Vagina (tissue), 2 donors: ENCODE measurements at regions not wholly inside any gene's neighbourhood (a gene's known extent, or its start where the extent isn't known, plus 50 kb on each side); places are given as distances from the start of the nearest gene placed in this dataset.

Experiments used
- DNase-seq, 2 donors: peaks; one replicate each; pipeline ENCODE4 v3.0.0-alpha.2; 2017; ENCODE audit errors: extremely low spot score in 2 of 2
- H3K27ac ChIP-seq: fragments of 200-600 bp; sonication (generic); one replicate; pipeline ENCODE4 v1.5.1; 2019
- H3K27me3 ChIP-seq: fragments of 200-600 bp; sonication (generic); one replicate; pipeline ENCODE4 v1.5.1; 2019
- H3K36me3 ChIP-seq, 2 donors: fragments of 200-600 bp; sonication (generic); one replicate each; pipeline ENCODE4 v1.5.1; 2017 to 2019
- H3K4me1 ChIP-seq: fragments of 200-600 bp; sonication (generic); one replicate; pipeline ENCODE4 v1.5.1; 2019
- H3K4me3 ChIP-seq, 2 donors: fragments of 200-600 bp; sonication (generic); 1 replicate in 1 of 2; 2 replicates in 1 of 2; pipeline ENCODE4 v1.5.1; 2016 to 2019
- H3K9me3 ChIP-seq: fragments of 200-600 bp; sonication (generic); one replicate; pipeline ENCODE4 v1.5.1; 2019
- CTCF ChIP-seq, 3 experiments: fragments of 450-650 bp in 2 of 3; fragments of 200-600 bp in 1 of 3; sonication (generic) in 1 of 3; IDR thresholded peaks; one replicate each; pipeline ENCODE4 v1.5.1; 2017 to 2019; ENCODE audit warnings: antibody characterized with exemption in 3 of 3, mild to moderate bottlenecking in 2 of 3, moderate library complexity in 2 of 3
- POLR2A ChIP-seq, 2 donors: fragments of 450-650 bp; IDR thresholded peaks; one replicate each; pipeline ENCODE4 v1.6.1; 2017; ENCODE audit warnings: antibody characterized with exemption in 2 of 2, mild to moderate bottlenecking in 2 of 2, moderate library complexity in 2 of 2
- POLR2AphosphoS5 ChIP-seq, 2 donors: sonication (generic); formaldehyde crosslinking; IDR thresholded peaks; one replicate each; pipeline ENCODE4 v1.9.0; 2017; ENCODE audit warnings: antibody characterized with exemption in 2 of 2, mild to moderate bottlenecking in 2 of 2, low read depth in 1 of 2; ENCODE audit not compliant: insufficient read depth in 1 of 2
- intact Hi-C: fragments of 100-400 bp; cut with DNase I; formaldehyde crosslinking; loops from one replicate; pipeline ENCODE4 v1.15.1; 2023

DNA sequence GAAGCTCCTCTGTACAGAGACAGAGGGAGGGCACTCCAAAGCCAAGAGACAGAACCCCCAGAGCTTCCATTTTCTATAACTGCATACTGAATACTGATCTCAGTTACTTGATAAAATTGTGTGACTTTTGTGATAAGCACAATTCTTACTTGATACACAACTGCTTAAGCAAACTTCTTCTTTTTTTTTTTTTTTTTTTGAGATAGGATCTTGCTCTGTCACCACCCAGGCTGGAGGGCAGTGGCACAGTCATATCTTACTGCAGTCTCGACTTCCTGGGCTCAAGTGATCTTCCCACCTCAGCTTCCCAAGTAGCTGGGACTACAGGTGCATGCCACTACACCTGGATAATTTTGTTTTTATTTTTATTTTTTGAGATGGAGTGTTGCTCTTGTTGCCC, 252.1 kb upstream of the ZNF608 start:
- no peaks in the 10 kb centered on the region for H3K9me3 ChIP-seq
- intact Hi-C loops, result no loop called here
- no peaks in the 10 kb centered on the region for H3K4me1 ChIP-seq
- no peak for DNase-seq
- no peaks in the 10 kb centered on the region for H3K36me3 ChIP-seq
- no peak for TF ChIP-seq POLR2A (IDR thresholded peaks at IDR 0.05)
- TF ChIP-seq CTCF (IDR thresholded peaks at IDR 0.05), result no peak
- no peak for TF ChIP-seq POLR2AphosphoS5 (IDR thresholded peaks at IDR 0.05; ENCODE audit: insufficient read depth in 1 of 2, low read depth in 1 of 2)
- H3K4me3 ChIP-seq, result no peak overlapping the region
- H3K27ac ChIP-seq, result no peak overlapping the region
- no peaks in the 10 kb centered on the region for H3K27me3 ChIP-seq

GRCh38 chr5:125002727-125003598, 256.5 kb upstream of the ZNF608 start:
- no peak overlapping the region for H3K4me3 ChIP-seq
- no peak for DNase-seq
- intact Hi-C loops, result no loop called here
- no peaks in the 10 kb centered on the region for H3K27me3 ChIP-seq
- H3K27ac ChIP-seq, result no peak overlapping the region
- no peaks in the 10 kb centered on the region for H3K4me1 ChIP-seq
- TF ChIP-seq POLR2AphosphoS5 (IDR thresholded peaks at IDR 0.05; ENCODE audit: insufficient read depth in 1 of 2, low read depth in 1 of 2) (no peak), POLR2A (IDR thresholded peaks at IDR 0.05) (no peak), CTCF (IDR thresholded peaks at IDR 0.05) (no peak)
- no peaks in the 10 kb centered on the region for H3K36me3 ChIP-seq
- H3K9me3 ChIP-seq, result no peaks in the 10 kb centered on the region

DNA sequence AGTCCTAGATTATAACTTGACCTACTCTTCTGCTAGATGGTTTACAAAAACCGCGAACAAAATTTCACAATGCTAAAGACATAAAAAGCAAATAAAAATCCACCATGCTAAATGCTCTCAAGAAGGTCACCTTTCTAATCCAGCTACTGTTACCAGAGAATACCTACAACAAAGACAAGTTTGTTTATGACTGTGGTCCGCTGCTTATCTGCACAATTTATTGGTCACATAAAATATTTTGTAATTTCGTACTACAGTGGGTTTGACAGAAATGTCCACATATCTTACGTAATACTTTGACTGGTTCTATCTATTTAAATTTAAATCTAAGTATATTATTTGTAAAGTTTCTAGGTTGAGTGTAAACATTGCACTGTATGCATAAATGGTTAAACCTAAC, 257.6 kb upstream of the ZNF608 start:
- no peaks in the 10 kb centered on the region for H3K4me1 ChIP-seq
- no peak for TF ChIP-seq POLR2A (IDR thresholded peaks at IDR 0.05)
- TF ChIP-seq CTCF (IDR thresholded peaks at IDR 0.05), result no peak
- TF ChIP-seq POLR2AphosphoS5 (IDR thresholded peaks at IDR 0.05; ENCODE audit: insufficient read depth in 1 of 2, low read depth in 1 of 2), result no peak
- H3K27ac ChIP-seq, result no peak overlapping the region
- no peaks in the 10 kb centered on the region for H3K27me3 ChIP-seq
- H3K4me3 ChIP-seq, result no peak overlapping the region
- no peaks in the 10 kb centered on the region for H3K36me3 ChIP-seq
- no peak for DNase-seq
- intact Hi-C loops, result no loop called here
- no peaks in the 10 kb centered on the region for H3K9me3 ChIP-seq

DNA sequence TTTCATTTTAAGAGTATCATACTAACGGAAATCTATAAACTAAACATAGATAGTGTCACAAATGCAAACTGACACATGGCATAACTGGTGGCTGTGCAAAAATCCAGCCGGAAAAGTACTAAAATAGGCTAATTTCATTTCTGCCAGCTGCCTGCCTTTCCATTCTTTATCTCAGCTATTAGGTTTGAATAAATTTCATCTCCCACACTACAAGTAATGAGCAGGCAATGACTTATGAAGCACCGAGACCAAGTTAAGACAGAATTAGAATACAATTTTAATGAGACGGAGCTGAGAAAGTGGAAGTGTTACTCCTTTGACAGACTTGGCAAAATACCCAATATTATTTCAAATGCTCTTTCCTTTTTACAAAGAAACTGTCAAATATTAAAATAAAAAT, 258.8 kb upstream of the ZNF608 start:
- no peaks in the 10 kb centered on the region for H3K9me3 ChIP-seq

More for the DNA sequence above, 258.8 kb upstream of the ZNF608 start:
- no peak for DNase-seq
- H3K27me3 ChIP-seq, result no peaks in the 10 kb centered on the region
- intact Hi-C loops, result no loop called here
- no peaks in the 10 kb centered on the region for H3K4me1 ChIP-seq
- H3K27ac ChIP-seq, result no peak overlapping the region
- no peaks in the 10 kb centered on the region for H3K36me3 ChIP-seq
- H3K4me3 ChIP-seq, result no peak overlapping the region
- TF ChIP-seq CTCF (IDR thresholded peaks at IDR 0.05) (no peak), POLR2A (IDR thresholded peaks at IDR 0.05) (no peak), POLR2AphosphoS5 (IDR thresholded peaks at IDR 0.05; ENCODE audit: insufficient read depth in 1 of 2, low read depth in 1 of 2) (no peak)
